ENCODE measurements at regions not wholly inside any gene's neighbourhood (a gene's known extent, or its start where the extent isn't known, plus 50 kb on each side); places are given as distances from the start of the nearest gene placed in this dataset.

GRCh38 chr15:69661446-69661845 lies 208.8 kb downstream of the RPLP1 start:
- TF ChIP-seq CTCF (conservative IDR thresholded peaks at IDR 0.05) (no peak), EZH2 (IDR thresholded peaks at IDR 0.05; ENCODE audit: low read depth) (no peak)

All from PC-9 (cell line).